Astrocyte of the cerebellum (primary cell): ENCODE measurements at regions not wholly inside any gene's neighbourhood (a gene's known extent, or its start where the extent isn't known, plus 50 kb on each side); places are given as distances from the start of the nearest gene placed in this dataset.

Experiments
- DNase-seq: peaks from one replicate; pipeline ENCODE4 v3.0.0-alpha.2; 2011; ENCODE audit warnings: low read depth
- H3K4me3 ChIP-seq: 2 replicates; pipeline ENCODE4 v1.5.1; 2011; ENCODE audit warnings: mild to moderate bottlenecking, low read depth, low read length, moderate library complexity
- in situ Hi-C: cut with HindIII; loops from 2 replicates; pipeline ENCODE4 v1.10.0; 2017; ENCODE audit warnings: low sequenced_read_pairs
- TF ChIP-seq, protein P1 (sequence below): IDR thresholded peaks from 2 replicates; pipeline ENCODE4 v1.5.1; 2012; ENCODE audit warnings: low read length, low read depth, moderate library complexity, mild to moderate bottlenecking; ENCODE audit errors: missing control alignments

DNA sequence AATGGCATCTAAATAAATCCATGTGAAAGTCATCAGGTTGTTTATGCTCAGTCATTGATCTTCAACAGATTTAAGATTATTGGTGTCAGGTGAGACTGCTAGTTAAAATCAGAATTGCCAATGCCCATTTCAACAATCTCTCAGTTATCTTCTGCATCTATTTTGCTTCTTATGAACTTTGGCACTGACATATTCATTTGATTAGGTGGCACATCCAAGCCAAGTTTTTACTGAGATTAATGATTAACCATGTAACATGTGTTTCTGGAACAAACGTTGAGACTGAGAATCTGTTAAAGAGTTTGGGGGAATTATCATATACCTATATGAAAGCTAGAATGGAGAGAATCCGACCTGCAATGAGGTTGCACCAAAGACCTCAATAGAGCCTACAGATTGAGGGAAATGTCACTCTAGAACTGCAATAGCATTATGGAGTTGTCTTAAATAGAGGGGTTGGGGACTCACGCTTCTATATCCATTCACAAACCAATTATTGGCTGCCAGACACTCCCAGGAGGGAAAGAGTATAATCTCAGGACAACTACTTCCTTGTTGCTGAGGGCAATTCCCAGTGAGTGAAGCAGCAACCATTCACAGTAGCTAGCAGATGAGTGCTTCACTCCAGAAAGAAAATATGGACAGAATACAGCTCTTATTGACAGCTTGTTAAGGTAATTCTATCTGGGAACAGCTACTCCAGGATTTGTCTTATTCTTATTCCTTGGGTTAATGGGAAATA, 891.3 kb downstream of the SQOR start:
- in situ Hi-C loops, result no loop called here
- no peak for DNase-seq

DNA sequence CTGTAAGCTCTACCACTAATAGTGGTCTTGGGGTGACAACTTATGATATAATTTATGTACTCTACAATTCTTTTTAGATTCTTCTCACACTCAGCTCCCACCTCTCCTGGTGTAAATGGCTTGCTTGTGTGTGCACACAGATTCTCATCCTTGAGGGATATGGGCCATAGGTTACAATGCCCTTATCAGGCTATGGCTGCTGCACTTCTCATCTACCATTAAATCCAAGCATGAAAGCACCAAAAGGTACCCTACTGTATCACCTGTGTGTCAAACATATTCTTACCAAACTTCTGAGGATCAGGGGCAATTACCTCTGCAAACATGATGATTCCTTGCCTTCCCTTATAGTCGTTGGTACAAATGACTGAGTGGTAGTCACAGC, 891.9 kb downstream of the SQOR start:
- in situ Hi-C loops, result no loop called here
- TF ChIP-seq, protein P1, sequence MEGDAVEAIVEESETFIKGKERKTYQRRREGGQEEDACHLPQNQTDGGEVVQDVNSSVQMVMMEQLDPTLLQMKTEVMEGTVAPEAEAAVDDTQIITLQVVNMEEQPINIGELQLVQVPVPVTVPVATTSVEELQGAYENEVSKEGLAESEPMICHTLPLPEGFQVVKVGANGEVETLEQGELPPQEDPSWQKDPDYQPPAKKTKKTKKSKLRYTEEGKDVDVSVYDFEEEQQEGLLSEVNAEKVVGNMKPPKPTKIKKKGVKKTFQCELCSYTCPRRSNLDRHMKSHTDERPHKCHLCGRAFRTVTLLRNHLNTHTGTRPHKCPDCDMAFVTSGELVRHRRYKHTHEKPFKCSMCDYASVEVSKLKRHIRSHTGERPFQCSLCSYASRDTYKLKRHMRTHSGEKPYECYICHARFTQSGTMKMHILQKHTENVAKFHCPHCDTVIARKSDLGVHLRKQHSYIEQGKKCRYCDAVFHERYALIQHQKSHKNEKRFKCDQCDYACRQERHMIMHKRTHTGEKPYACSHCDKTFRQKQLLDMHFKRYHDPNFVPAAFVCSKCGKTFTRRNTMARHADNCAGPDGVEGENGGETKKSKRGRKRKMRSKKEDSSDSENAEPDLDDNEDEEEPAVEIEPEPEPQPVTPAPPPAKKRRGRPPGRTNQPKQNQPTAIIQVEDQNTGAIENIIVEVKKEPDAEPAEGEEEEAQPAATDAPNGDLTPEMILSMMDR, result no peak
- DNase-seq, result no peak
- no peak overlapping the region for H3K4me3 ChIP-seq

More for the DNA sequence above, 891.3 kb downstream of the SQOR start:
- TF ChIP-seq, protein P1, result no peak
- H3K4me3 ChIP-seq, result no peak overlapping the region

DNA sequence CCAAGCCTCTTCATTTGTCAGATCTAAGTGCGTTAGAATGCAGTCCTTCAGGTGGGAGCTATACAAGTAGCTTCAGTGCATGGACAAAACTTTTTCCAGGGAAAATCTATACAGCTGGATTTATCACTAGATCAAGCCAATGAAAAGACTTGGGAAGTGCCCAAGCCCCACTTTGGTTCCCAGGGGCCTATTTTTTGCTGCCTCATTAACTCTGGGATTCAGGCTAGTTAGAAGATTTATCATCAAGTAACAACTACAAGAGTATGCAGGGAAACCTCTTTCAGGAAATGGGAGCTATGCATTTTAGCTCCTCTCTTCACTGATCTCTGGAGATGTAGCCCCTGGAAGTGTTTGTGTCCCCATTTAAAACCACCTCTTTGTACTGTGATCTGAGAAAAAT, 908.8 kb downstream of the SQOR start:
- DNase-seq, result no peak
- TF ChIP-seq, protein P1, result no peak
- H3K4me3 ChIP-seq, result no peak overlapping the region
- in situ Hi-C loops, result no loop called here

DNA sequence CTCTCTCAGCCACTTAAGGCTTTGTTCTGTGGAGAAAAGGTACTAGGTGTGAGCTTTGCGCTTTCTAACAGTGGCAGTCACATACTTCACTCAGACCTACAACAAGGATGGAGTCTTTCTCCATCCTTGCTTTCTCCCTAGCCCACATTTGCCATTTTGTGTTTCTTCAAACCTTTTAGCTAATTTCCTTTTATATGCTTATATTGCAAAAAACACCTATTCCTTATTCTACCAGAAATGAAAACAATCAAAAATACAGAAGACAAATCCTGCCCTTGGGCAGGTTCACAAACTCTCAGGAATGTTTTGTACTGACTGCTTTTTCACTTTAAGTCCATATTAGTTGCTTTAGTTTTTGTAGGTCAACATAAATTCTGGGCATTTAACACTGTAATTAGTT, 914.2 kb downstream of the SQOR start:
- H3K4me3 ChIP-seq, result no peak overlapping the region
- TF ChIP-seq, protein P1, result no peak
- DNase-seq, result no peak
- in situ Hi-C loops, result no loop called here

DNA sequence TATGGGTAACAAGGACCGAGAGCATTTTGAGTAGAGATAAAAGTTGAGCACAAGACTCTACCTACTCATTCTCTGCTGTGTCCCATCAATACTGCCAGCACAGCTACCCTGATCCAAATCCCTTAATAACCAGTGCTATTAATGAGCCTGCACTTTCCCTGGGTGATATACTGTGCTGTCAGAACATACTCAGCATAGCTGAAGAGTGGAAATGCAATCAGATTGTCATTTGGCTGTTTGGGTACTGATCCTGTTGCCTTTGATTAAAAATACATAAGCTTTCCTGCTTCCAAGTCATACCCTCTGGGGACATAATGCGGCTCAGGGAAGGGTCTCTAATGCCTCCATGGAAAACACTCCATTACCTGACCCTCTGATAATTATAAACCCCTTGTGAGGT, 917.5 kb downstream of the SQOR start:
- DNase-seq, result no peak
- in situ Hi-C loops, result no loop called here
- TF ChIP-seq, protein P1, result no peak
- no peak overlapping the region for H3K4me3 ChIP-seq

DNA sequence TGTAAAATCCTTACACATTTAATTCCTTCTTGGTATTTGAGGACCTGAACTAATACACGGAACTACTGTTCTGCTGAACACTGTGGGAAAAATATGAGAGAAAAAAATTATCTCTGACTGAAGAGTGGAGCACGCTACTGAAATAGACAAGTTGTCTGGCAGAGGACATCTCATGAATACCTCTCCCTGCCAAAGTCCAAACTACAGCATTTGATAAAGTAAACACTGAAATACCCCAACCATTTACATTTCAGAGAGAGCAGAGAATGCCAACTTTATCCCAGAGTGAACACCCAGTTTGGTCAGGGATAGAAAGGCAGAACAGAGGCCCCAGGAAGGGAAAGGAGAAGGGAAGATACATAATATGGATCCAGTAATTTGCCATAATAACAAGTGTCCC, 920.7 kb downstream of the SQOR start:
- TF ChIP-seq, protein P1, result no peak
- in situ Hi-C loops, result no loop called here

More for the DNA sequence above, 920.7 kb downstream of the SQOR start:
- no peak for DNase-seq
- H3K4me3 ChIP-seq, result no peak overlapping the region
